Spleen (tissue), 11 donors: ENCODE measurements at regions not wholly inside any gene's neighbourhood (a gene's known extent, or its start where the extent isn't known, plus 50 kb on each side); places are given as distances from the start of the nearest gene placed in this dataset.
A peak's percentile ranks its signal among the peaks of the same experiment; 100 is the strongest.

Experiments used
- DNase-seq: peaks from one replicate; pipeline ENCODE4 v3.0.0-alpha.2; 2020
- H3K27ac ChIP-seq, 8 donors: fragments of 200-600 bp; sonication (generic) in 7 of 8; 1 replicate in 4 of 8; 2 replicates in 4 of 8; pipeline versions ENCODE4 v1.5.0 to v1.8.0; 2016 to 2021; ENCODE audit warnings: inconsistent platforms in 4 of 8, mild to moderate bottlenecking in 4 of 8, moderate library complexity in 1 of 8
- H3K27me3 ChIP-seq, 7 donors: fragments of 200-600 bp; sonication (generic) in 6 of 7; replicated peaks in 1 of 7; 1 replicate in 4 of 7; 2 replicates in 3 of 7; pipeline versions ENCODE4 v1.5.0 to v1.8.0; 2016 to 2021; ENCODE audit warnings: inconsistent platforms in 3 of 7, mild to moderate bottlenecking in 1 of 7
- H3K36me3 ChIP-seq, 6 donors: fragments of 200-600 bp; sonication (generic) in 5 of 6; 1 replicate in 4 of 6; 2 replicates in 2 of 6; pipeline versions ENCODE4 v1.5.0 to v1.8.0; 2016 to 2021; ENCODE audit warnings: inconsistent platforms in 2 of 6
- H3K4me1 ChIP-seq, 6 donors: fragments of 200-600 bp; sonication (generic) in 5 of 6; 1 replicate in 3 of 6; 2 replicates in 3 of 6; pipeline versions ENCODE4 v1.5.0 to v1.8.0; 2016 to 2021; ENCODE audit warnings: inconsistent platforms in 3 of 6
- H3K4me3 ChIP-seq, 8 donors: fragments of 200-600 bp; sonication (generic) in 7 of 8; 1 replicate in 4 of 8; 2 replicates in 4 of 8; pipeline versions ENCODE4 v1.5.0 to v1.8.0; 2016 to 2021; ENCODE audit warnings: inconsistent platforms in 4 of 8, mild to moderate bottlenecking in 4 of 8, moderate library complexity in 2 of 8
- H3K9me3 ChIP-seq, 8 donors: fragments of 200-600 bp; sonication (generic) in 7 of 8; 1 replicate in 4 of 8; 2 replicates in 4 of 8; pipeline versions ENCODE4 v1.5.0 to v1.8.0; 2016 to 2021; ENCODE audit warnings: inconsistent platforms in 4 of 8
- POLR2A ChIP-seq, 3 donors: fragments of 450-650 bp; IDR thresholded peaks; one replicate each; pipeline ENCODE4 v1.5.1; 2017; ENCODE audit warnings: antibody characterized with exemption in 3 of 3, mild to moderate bottlenecking in 1 of 3
- POLR2AphosphoS5 ChIP-seq, 3 donors: sonication (generic); formaldehyde crosslinking; IDR thresholded peaks; one replicate each; pipeline ENCODE4 v1.5.1; 2017; ENCODE audit warnings: antibody characterized with exemption in 3 of 3
- WGBS, 5 donors: extraction: QIAGEN DNeasy Blood & Tissue Kit in 3 of 5; methylation state at CpG; one replicate each; pipeline versions ENCODE4 v1.1.5 to v1.1.7; 2013 to 2018; 5-methylcytosine and 5-hydroxymethylcytosine counted together
- intact Hi-C: fragments of 100-400 bp; cut with DNase I; formaldehyde crosslinking; loops from one replicate; pipeline ENCODE4 v1.15.0; 2023; ENCODE audit warnings: low total_unique reads
- TF ChIP-seq, protein P1 (sequence below), 11 experiments: fragments of 200-600 bp in 7 of 11; fragments of 450-650 bp in 4 of 11; sonication (generic) in 4 of 11; IDR thresholded peaks in 8 of 11; conservative IDR thresholded peaks in 3 of 11; 1 replicate in 7 of 11; 2 replicates in 4 of 11; pipeline versions ENCODE4 v1.4.0 to v1.8.0; 2016 to 2021; ENCODE audit warnings: antibody characterized with exemption in 11 of 11, inconsistent platforms in 4 of 11, mild to moderate bottlenecking in 1 of 11
- donor health status: healthy with polysubstance abuse.
- donor health status: DM: no; HTN: no; CAD: no; lungs with moderate emphysema.
- donor health status: DM: no; HTN: no; CAD: no.
- donor health status: Bipolar disorder and iron deficiency.
- donor health status: healthy.
- donor health status: DM: no; HTN: no; CAD: no.
- donor health status: DM: yes; HTN: yes; CAD: no.

GRCh38 chr14:73787486-73788316, 63.9 kb upstream of the PTGR2 start:
- H3K27me3 ChIP-seq = no peaks in the 10 kb centered on the region
- intact Hi-C loops = loop anchor here (5.0 to 10.0 kb wide), 2 partner anchors 35 to 53 kb away; no protein-coding TSS in a partner anchor

GRCh38 chr14:73786636-73787485, 64.8 kb upstream of the PTGR2 start:
- 0 to 1% (median 1%) methylated on average over 50 to 105 of the region's 105 CpGs for WGBS, 5 donors
- intact Hi-C loops = loop anchor here (5.0 to 10.0 kb wide), 2 partner anchors 35 to 52 kb away; no protein-coding TSS in a partner anchor
- TF ChIP-seq POLR2AphosphoS5 (IDR thresholded peaks at IDR 0.05) (peak; percentile 57 to 86 (median 86)), POLR2A (IDR thresholded peaks at IDR 0.05) (no peak)
- peaks cover 0 to 3% (median 0%) of the 10 kb centered on the region in 6 donors for H3K36me3 ChIP-seq
- DNase-seq = peak; percentile 95
- H3K27me3 ChIP-seq = no peaks in the 10 kb centered on the region
- H3K27ac ChIP-seq = peak overlapping the region; percentile 94 to 99 (median 97)
- no peaks in the 10 kb centered on the region for H3K9me3 ChIP-seq
- peak overlapping the region; percentile 68 to 94 (median 72) for H3K4me3 ChIP-seq
- peaks cover 47 to 86% (median 69%) of the 10 kb centered on the region in 6 donors for H3K4me1 ChIP-seq

More at GRCh38 chr14:73787486-73788316, 63.9 kb upstream of the PTGR2 start:
- no peaks in the 10 kb centered on the region for H3K36me3 ChIP-seq
- H3K27ac ChIP-seq = peak overlapping the region; percentile 94 to 99 (median 97)
- no peaks in the 10 kb centered on the region for H3K9me3 ChIP-seq
- peaks cover 40 to 78% (median 61%) of the 10 kb centered on the region in 6 donors for H3K4me1 ChIP-seq
- peak; percentile 34 for DNase-seq
- peak overlapping the region; percentile 68 to 94 (median 72) for H3K4me3 ChIP-seq
- TF ChIP-seq POLR2A (IDR thresholded peaks at IDR 0.05) (no peak), POLR2AphosphoS5 (IDR thresholded peaks at IDR 0.05) (no peak)
- TF ChIP-seq, protein P1, sequence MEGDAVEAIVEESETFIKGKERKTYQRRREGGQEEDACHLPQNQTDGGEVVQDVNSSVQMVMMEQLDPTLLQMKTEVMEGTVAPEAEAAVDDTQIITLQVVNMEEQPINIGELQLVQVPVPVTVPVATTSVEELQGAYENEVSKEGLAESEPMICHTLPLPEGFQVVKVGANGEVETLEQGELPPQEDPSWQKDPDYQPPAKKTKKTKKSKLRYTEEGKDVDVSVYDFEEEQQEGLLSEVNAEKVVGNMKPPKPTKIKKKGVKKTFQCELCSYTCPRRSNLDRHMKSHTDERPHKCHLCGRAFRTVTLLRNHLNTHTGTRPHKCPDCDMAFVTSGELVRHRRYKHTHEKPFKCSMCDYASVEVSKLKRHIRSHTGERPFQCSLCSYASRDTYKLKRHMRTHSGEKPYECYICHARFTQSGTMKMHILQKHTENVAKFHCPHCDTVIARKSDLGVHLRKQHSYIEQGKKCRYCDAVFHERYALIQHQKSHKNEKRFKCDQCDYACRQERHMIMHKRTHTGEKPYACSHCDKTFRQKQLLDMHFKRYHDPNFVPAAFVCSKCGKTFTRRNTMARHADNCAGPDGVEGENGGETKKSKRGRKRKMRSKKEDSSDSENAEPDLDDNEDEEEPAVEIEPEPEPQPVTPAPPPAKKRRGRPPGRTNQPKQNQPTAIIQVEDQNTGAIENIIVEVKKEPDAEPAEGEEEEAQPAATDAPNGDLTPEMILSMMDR (IDR thresholded peaks at IDR 0.05 in 8 of 11, conservative IDR thresholded peaks at IDR 0.05 in 3 of 11) = no peak
- 0 to 1% (median 1%) methylated on average over 17 of the region's 17 CpGs for WGBS, 5 donors

- peaks cover 0 to 3% (median 0%) of the 10 kb centered on the region in 6 donors for H3K36me3 ChIP-seq
- intact Hi-C loops = loop anchor here (5.0 to 10.0 kb wide), 2 partner anchors 34 to 51 kb away; no protein-coding TSS in a partner anchor
- peak overlapping the region; percentile 94 to 99 (median 97) for H3K27ac ChIP-seq
- peak; percentile 92 for DNase-seq
- H3K27me3 ChIP-seq = no peaks in the 10 kb centered on the region
- WGBS, 5 donors = 0 to 1% (median 0%) methylated on average over 35 of the region's 35 CpGs
- H3K4me1 ChIP-seq = peaks cover 47 to 94% (median 73%) of the 10 kb centered on the region in 6 donors
- TF ChIP-seq POLR2A (IDR thresholded peaks at IDR 0.05) = peak in 1 of 3 donors; percentile 73
- TF ChIP-seq, protein P1 (IDR thresholded peaks at IDR 0.05 in 8 of 11, conservative IDR thresholded peaks at IDR 0.05 in 3 of 11) = peak in 8 of 11 experiments; percentile 14 to 72 (median 54)
- TF ChIP-seq POLR2AphosphoS5 (IDR thresholded peaks at IDR 0.05) = peak; percentile 88 to 91 (median 88)
- H3K4me3 ChIP-seq = peak overlapping the region; percentile 68 to 94 (median 72)
- H3K9me3 ChIP-seq = no peaks in the 10 kb centered on the region
Measured at GRCh38 chr14:73785834-73786635, 65.6 kb upstream of the PTGR2 start.
